Left lung (tissue), 4 donors: ENCODE measurements at regions not wholly inside any gene's neighbourhood (a gene's known extent, or its start where the extent isn't known, plus 50 kb on each side); places are given as distances from the start of the nearest gene placed in this dataset.

Experiments
- ATAC-seq: fragments of 200-7000 bp; cut with Tn5 transposase; one replicate; pipeline ENCODE4 v1.9.1; 2020; ENCODE audit warnings: moderate library complexity
- DNase-seq, 4 donors: peaks; one replicate each; pipeline ENCODE4 v3.0.0-alpha.2; 2013 to 2020
- H3K27ac ChIP-seq, 2 donors: fragments of 200-600 bp; sonication (generic) in 1 of 2; one replicate each; pipeline versions ENCODE4 v1.5.0 to v1.8.0; 2020 to 2021
- H3K27me3 ChIP-seq, 2 donors: fragments of 200-600 bp; sonication (generic) in 1 of 2; one replicate each; pipeline versions ENCODE4 v1.5.0 to v1.8.0; 2020 to 2021
- H3K36me3 ChIP-seq, 2 donors: fragments of 200-600 bp; sonication (generic) in 1 of 2; one replicate each; pipeline versions ENCODE4 v1.5.0 to v1.8.0; 2020 to 2021
- H3K4me1 ChIP-seq, 2 donors: fragments of 200-600 bp; one replicate each; pipeline ENCODE4 v1.8.0; 2021
- H3K4me3 ChIP-seq, 2 donors: fragments of 200-600 bp; sonication (generic) in 1 of 2; one replicate each; pipeline versions ENCODE4 v1.5.0 to v1.8.0; 2020 to 2021; ENCODE audit warnings: mild to moderate bottlenecking in 1 of 2
- H3K9me3 ChIP-seq, 2 donors: fragments of 200-600 bp; sonication (generic) in 1 of 2; one replicate each; pipeline versions ENCODE4 v1.5.0 to v1.8.0; 2020 to 2021
- intact Hi-C, 2 donors: fragments of 100-400 bp; cut with DNase I; formaldehyde crosslinking; loops; one replicate each; pipeline versions ENCODE4 v1.11.2 to v1.14.2; 2022
- TF ChIP-seq, protein P1 (sequence below), 2 donors: fragments of 200-600 bp; sonication (generic) in 1 of 2; IDR thresholded peaks; one replicate each; pipeline versions ENCODE4 v1.5.0 to v1.8.0; 2021; ENCODE audit warnings: antibody characterized with exemption in 2 of 2
- donor health status: DM: no; HTN: yes; CAD: no.
- donor health status: DM: no; HTN: no; CAD: no.

GRCh38 chr6:106901062-106901461 lies 73.5 kb downstream of the CD24 start:
- Histone ChIP-seq H3K4me1 (no peaks in the 10 kb centered on the region), H3K27me3 (peaks cover 0 to 5% of the 10 kb centered on the region in 2 donors), H3K36me3 (no peaks in the 10 kb centered on the region), H3K27ac (no peak overlapping the region), H3K4me3 (no peak overlapping the region), H3K9me3 (peaks cover 0 to 23% of the 10 kb centered on the region in 2 donors)
- TF ChIP-seq, protein P1, sequence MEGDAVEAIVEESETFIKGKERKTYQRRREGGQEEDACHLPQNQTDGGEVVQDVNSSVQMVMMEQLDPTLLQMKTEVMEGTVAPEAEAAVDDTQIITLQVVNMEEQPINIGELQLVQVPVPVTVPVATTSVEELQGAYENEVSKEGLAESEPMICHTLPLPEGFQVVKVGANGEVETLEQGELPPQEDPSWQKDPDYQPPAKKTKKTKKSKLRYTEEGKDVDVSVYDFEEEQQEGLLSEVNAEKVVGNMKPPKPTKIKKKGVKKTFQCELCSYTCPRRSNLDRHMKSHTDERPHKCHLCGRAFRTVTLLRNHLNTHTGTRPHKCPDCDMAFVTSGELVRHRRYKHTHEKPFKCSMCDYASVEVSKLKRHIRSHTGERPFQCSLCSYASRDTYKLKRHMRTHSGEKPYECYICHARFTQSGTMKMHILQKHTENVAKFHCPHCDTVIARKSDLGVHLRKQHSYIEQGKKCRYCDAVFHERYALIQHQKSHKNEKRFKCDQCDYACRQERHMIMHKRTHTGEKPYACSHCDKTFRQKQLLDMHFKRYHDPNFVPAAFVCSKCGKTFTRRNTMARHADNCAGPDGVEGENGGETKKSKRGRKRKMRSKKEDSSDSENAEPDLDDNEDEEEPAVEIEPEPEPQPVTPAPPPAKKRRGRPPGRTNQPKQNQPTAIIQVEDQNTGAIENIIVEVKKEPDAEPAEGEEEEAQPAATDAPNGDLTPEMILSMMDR (IDR thresholded peaks at IDR 0.05), result no peak
- ATAC-seq (no peak), DNase-seq (no peak)
- intact Hi-C loops, result no loop called here

GRCh38 chr6:106899697-106900096 lies 74.8 kb downstream of the CD24 start:
- DNase-seq, result no peak
- TF ChIP-seq, protein P1 (IDR thresholded peaks at IDR 0.05), result no peak
- no peaks in the 10 kb centered on the region for H3K36me3 ChIP-seq
- no peak for ATAC-seq
- H3K4me3 ChIP-seq, result no peak overlapping the region
- intact Hi-C loops, result no loop called here
- peaks cover 0 to 23% of the 10 kb centered on the region in 2 donors for H3K9me3 ChIP-seq
- no peak overlapping the region for H3K27ac ChIP-seq
- H3K4me1 ChIP-seq, result no peaks in the 10 kb centered on the region
- H3K27me3 ChIP-seq, result peaks cover 0 to 5% of the 10 kb centered on the region in 2 donors

DNA sequence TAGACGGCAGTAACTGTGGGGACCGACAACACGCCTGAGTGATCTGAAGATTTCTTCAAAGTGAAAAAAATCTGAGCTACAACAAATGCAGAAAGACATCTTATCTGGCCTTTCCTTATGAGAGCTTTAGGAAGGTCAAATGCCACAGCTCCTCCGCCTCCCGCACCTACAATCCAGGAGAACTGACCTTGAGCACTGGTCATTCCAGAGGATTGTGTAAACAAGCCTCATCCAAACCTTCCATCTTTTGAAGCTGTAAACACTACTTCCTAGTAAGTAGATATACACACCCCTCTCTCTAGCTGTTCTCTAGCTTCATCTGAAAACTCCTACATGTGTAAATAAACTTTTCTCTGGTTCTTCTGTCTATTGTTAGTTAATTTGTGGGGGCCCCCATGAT lies 76.9 kb downstream of the CD24 start:
- Histone ChIP-seq H3K9me3 (peaks cover 0 to 23% of the 10 kb centered on the region in 2 donors), H3K4me3 (no peak overlapping the region), H3K27me3 (peaks cover 0 to 5% of the 10 kb centered on the region in 2 donors), H3K27ac (no peak overlapping the region), H3K4me1 (no peaks in the 10 kb centered on the region), H3K36me3 (no peaks in the 10 kb centered on the region)
- ATAC-seq, result no peak
- TF ChIP-seq, protein P1 (IDR thresholded peaks at IDR 0.05), result no peak
- no peak for DNase-seq
- intact Hi-C loops, result no loop called here

DNA sequence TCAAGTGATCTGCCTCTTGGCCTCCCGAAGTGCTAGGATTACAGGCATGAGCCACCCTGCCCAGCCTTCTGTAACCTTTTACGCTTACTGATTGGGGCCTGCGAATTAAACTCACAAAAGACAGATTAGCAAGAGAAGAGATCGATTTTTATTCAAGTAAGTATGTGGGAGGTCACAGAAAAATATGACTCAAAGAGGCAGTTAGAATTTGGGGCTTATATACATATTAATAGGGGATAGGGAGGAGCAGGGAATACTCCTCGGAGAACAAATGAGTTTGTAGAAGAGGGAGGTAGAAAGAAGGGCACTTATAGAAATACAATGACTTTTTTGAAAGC lies 78.9 kb downstream of the CD24 start:
- ATAC-seq (no peak), DNase-seq (no peak)
- Histone ChIP-seq H3K9me3 (peaks cover 0 to 10% of the 10 kb centered on the region in 2 donors), H3K27ac (no peak overlapping the region), H3K4me3 (no peak overlapping the region), H3K36me3 (no peaks in the 10 kb centered on the region), H3K27me3 (peaks cover 0 to 5% of the 10 kb centered on the region in 2 donors), H3K4me1 (no peaks in the 10 kb centered on the region)
- intact Hi-C loops, result no loop called here
- TF ChIP-seq, protein P1 (IDR thresholded peaks at IDR 0.05), result no peak

- Histone ChIP-seq H3K36me3 (no peaks in the 10 kb centered on the region), H3K9me3 (peaks cover 0 to 5% of the 10 kb centered on the region in 2 donors), H3K27ac (no peak overlapping the region), H3K4me3 (no peak overlapping the region), H3K27me3 (peaks cover 0 to 5% of the 10 kb centered on the region in 2 donors), H3K4me1 (no peaks in the 10 kb centered on the region)
- ATAC-seq (no peak), DNase-seq (no peak)
- TF ChIP-seq, protein P1 (IDR thresholded peaks at IDR 0.05), result no peak
- intact Hi-C loops, result no loop called here
These were observed 79.4 kb downstream of the CD24 start for GRCh38 chr6:106894978-106895702.
